Astrocyte of the spinal cord (primary cell): ENCODE measurements at regions not wholly inside any gene's neighbourhood (a gene's known extent, or its start where the extent isn't known, plus 50 kb on each side); places are given as distances from the start of the nearest gene placed in this dataset.

Experiments used
- DNase-seq: peaks from one replicate; pipeline ENCODE4 v3.0.0; 2011; ENCODE audit warnings: low read depth, low spot score
- H3K4me3 ChIP-seq: 2 replicates; pipeline ENCODE4 v1.5.1; 2011; ENCODE audit warnings: low read depth, mild to moderate bottlenecking, low read length, moderate library complexity
- CTCF ChIP-seq: IDR thresholded peaks from 2 replicates; pipeline ENCODE4 v1.5.1; 2012; ENCODE audit warnings: low read depth, mild to moderate bottlenecking, low read length, inconsistent platforms
- in situ Hi-C: cut with HindIII; loops from 2 replicates; pipeline ENCODE4 v1.10.0; 2017; ENCODE audit warnings: low sequenced_read_pairs

DNA sequence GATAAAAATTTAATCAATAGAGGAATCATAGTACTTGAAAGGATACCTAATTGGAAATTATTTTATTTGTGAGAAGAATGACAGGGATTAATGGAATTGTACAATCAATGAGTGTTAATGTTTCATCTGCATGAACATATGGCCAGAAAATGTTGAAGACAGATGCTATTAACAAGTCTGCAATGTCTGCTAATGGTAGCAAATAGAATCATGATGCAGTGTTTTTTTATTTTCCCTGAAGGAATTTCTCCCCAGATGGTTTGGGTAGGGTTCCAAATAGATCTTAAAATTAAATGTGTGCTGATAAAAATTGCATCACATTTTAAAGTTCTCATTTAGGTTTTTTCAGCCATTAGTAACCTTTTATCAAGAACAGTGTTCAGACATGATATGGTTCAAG lies 291.3 kb upstream of the TRAM1L1 start:
- no peak for DNase-seq
- in situ Hi-C loops = no loop called here
- TF ChIP-seq CTCF = no peak
- no peak overlapping the region for H3K4me3 ChIP-seq

DNA sequence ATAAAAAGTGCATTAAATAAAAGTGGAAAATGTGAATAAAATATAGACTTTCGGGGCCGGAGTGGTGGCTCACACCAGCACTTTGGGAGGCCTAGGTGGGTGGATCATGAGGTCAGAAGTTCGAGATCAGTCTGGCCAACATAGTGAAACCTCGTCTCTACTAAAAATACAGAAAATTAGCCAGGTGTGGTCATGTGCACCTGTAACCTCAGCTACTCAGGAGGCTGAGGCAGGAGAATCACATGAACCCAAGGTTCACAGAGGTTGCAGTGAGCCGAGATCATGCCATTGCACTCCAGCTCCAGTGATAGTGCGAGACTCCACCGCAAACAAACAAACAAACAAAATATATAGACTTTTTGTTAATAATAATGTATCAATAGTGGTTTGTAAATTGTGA lies 293.6 kb upstream of the TRAM1L1 start:
- DNase-seq = no peak
- TF ChIP-seq CTCF = no peak
- in situ Hi-C loops = no loop called here
- H3K4me3 ChIP-seq = no peak overlapping the region

DNA sequence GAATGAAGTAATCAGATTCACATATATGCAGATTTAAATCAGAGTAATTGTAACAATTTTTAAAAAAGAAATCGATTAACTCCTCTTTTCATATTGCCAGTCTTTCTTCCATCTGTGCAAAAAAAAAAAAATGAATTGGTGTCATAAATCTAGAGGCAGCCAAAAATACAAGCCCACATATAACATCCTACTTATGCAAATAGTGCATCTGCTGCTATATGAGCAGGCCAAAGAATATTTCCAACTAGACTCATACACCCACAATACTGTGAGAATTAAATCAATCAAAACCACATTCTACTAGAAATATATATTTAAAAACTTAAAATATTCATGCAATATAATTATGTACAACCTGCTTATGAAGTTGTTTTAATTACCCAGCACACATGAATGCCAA lies 298.1 kb upstream of the TRAM1L1 start:
- DNase-seq = no peak
- TF ChIP-seq CTCF = no peak
- in situ Hi-C loops = no loop called here
- no peak overlapping the region for H3K4me3 ChIP-seq

DNA sequence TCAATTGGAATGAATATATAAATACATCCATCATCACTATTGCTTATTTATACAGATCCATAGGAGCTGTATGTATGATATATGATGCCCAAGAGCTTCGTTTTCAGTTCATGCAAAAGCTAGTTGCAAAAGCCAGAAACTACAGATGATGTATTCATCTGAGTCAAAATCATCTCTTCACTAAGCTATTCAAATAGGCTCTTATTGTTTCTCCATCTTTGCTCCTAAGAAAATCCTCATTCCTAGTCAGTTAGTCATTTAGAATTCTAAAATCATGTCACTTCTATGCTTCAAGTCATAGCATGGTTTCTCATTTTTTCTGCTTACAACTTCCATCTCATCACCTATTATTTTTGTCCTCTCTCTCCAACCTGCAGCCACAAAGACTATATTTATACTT lies 300.1 kb upstream of the TRAM1L1 start:
- DNase-seq = peak; percentile 7
- no peak for TF ChIP-seq CTCF
- H3K4me3 ChIP-seq = no peak overlapping the region
- in situ Hi-C loops = no loop called here

DNA sequence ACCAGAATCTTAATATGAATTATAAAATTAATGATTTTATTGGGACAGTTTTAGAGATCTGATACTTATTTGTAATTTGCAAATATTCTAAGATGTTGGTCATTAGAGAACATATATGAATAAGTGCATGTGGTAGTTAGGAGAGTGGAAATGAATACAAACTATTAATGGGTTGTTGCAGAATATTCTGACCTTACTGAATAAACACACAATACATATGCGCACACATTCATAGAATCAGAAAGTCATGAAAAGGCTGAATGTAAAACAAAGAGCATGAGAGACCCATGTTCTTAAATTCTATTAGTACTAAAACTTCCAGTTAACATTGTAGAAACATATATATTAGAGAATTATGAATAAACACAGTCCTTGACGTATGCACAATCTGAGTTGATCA lies 301.7 kb upstream of the TRAM1L1 start:
- TF ChIP-seq CTCF = no peak
- in situ Hi-C loops = no loop called here
- no peak for DNase-seq
- H3K4me3 ChIP-seq = no peak overlapping the region

DNA sequence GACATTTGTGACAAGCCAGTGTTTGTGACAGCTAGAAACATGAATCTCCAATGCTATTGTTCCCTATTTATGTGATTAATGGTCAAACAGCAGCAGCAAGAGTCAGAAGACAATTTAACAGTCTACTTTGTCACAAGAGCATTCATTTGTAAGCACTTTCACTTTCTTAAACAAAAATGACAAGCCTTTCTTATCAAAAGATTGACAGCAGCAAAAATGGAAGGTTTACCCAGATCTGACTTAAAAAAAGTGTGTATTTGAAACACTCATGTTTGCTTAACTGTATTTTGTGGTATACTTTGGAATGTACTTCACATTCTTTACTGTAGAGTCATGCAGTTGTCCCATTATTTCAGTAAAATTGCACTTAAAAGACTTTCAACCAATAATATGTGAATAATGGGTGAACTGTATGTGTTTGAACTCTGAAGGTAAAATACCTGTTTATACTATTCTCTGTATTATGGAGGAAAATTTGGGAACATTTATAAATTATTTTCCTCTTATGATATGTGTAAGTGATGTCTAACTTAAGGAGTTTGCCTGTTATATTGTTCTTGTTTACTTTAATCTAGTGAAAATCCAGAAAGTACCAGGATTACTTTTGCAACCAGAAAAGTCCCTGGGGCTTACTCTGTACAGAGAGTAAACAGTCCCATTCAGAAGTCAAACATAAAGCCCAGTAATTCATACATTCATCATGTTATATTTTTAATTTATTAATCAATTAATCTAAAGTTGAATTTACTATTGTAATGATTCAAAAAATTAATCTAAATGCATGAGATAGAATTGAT lies 314.9 kb upstream of the TRAM1L1 start:
- DNase-seq = peak; percentile 89
- no peak overlapping the region for H3K4me3 ChIP-seq
- no peak for TF ChIP-seq CTCF
- in situ Hi-C loops = no loop called here
